Left hindlimb (tissue), 1 donor: ENCODE measurements at regions not wholly inside any gene's neighbourhood (a gene's known extent, or its start where the extent isn't known, plus 50 kb on each side); places are given as distances from the start of the nearest gene placed in this dataset.

Source experiments
- DNase-seq: peaks from one replicate; pipeline ENCODE4 v3.0.0-alpha.2; 2018

GRCh38 chr2:204012072-204012653 is 75.6 kb downstream of the ICOS start:
- no peak for DNase-seq

- DNase-seq, result no peak
Observed at GRCh38 chr2:204015118-204015843, 78.7 kb downstream of the ICOS start.

- no peak for DNase-seq
Observed at GRCh38 chr2:204018717-204019116, 82.2 kb downstream of the ICOS start.

GRCh38 chr2:204019572-204020501 is 83.3 kb downstream of the ICOS start:
- DNase-seq, result no peak

- DNase-seq, result no peak
Observed at GRCh38 chr2:204021290-204022081, 84.9 kb downstream of the ICOS start.

- no peak for DNase-seq
Observed at GRCh38 chr2:204022550-204022949, 86.0 kb downstream of the ICOS start.

- DNase-seq, result no peak
Observed at GRCh38 chr2:204023088-204023487, 86.5 kb downstream of the ICOS start.

- peak; percentile 39 for DNase-seq
Observed at GRCh38 chr2:204024503-204024902, 87.9 kb downstream of the ICOS start.

- no peak for DNase-seq
Observed at GRCh38 chr2:204024906-204025475, 88.4 kb downstream of the ICOS start.

GRCh38 chr2:204026294-204026693 is 89.7 kb downstream of the ICOS start:
- no peak for DNase-seq

- DNase-seq, result no peak
Observed at GRCh38 chr2:204027091-204027490, 90.5 kb downstream of the ICOS start.

- DNase-seq, result peak; percentile 73
Observed at GRCh38 chr2:204030322-204030721, 93.8 kb downstream of the ICOS start.

- DNase-seq, result no peak
Observed at GRCh38 chr2:204031056-204031455, 94.5 kb downstream of the ICOS start.

GRCh38 chr2:204032301-204032700 is 95.7 kb downstream of the ICOS start:
- no peak for DNase-seq

GRCh38 chr2:204033611-204034495 is 97.3 kb downstream of the ICOS start:
- DNase-seq, result no peak

GRCh38 chr2:204036706-204037105 is 100.1 kb downstream of the ICOS start:
- no peak for DNase-seq

- DNase-seq, result no peak
Observed at GRCh38 chr2:204037286-204037685, 100.7 kb downstream of the ICOS start.

GRCh38 chr2:204039298-204039838 is 102.8 kb downstream of the ICOS start:
- DNase-seq, result peak; percentile 56

- no peak for DNase-seq
Observed at GRCh38 chr2:204040016-204040415, 103.5 kb downstream of the ICOS start.

GRCh38 chr2:204042401-204042800 is 105.8 kb downstream of the ICOS start:
- no peak for DNase-seq

- no peak for DNase-seq
Observed at GRCh38 chr2:204046145-204046544, 109.6 kb downstream of the ICOS start.
